ENCODE measurements at regions not wholly inside any gene's neighbourhood (a gene's known extent, or its start where the extent isn't known, plus 50 kb on each side); places are given as distances from the start of the nearest gene placed in this dataset.

- TF ChIP-seq MXI1 (conservative IDR thresholded peaks at IDR 0.05; ENCODE audit: poor library complexity, severe bottlenecking), result no peak
- no peak for TF ChIP-seq CTCF (IDR thresholded peaks at IDR 0.05; ENCODE audit: poor library complexity, severe bottlenecking)
- no peak for TF ChIP-seq POLR2AphosphoS5 (IDR thresholded peaks at IDR 0.05)
- no peak for TF ChIP-seq TAF1 (IDR thresholded peaks at IDR 0.05; ENCODE audit: low read depth)
- no peak for TF ChIP-seq RAD21 (conservative IDR thresholded peaks at IDR 0.05)
- TF ChIP-seq EZH2 (IDR thresholded peaks at IDR 0.05; ENCODE audit: borderline replicate concordance, insufficient read depth, low read length, poor library complexity, severe bottlenecking), result no peak
- no peak for TF ChIP-seq EP300 (conservative IDR thresholded peaks at IDR 0.05; ENCODE audit: poor library complexity, severe bottlenecking)
These were observed 110.5 kb upstream of the PAK3 start for GRCh38 chrX:110985470-110985869.

All from neural cell (in vitro differentiated cells).